Limb (tissue), 2 donors: ENCODE measurements at regions not wholly inside any gene's neighbourhood (a gene's known extent, or its start where the extent isn't known, plus 50 kb on each side); places are given as distances from the start of the nearest gene placed in this dataset.
"Not testable (repeated sequence)": the region's sequence is repeated elsewhere in the genome, so short reads cannot be mapped to it uniquely, and the experiment has no call there.

Source experiments
- DNase-seq, 2 donors: peaks; one replicate each; pipeline ENCODE4 v3.0.0-alpha.2; 2016; ENCODE audit errors: extremely low spot score in 2 of 2

DNA sequence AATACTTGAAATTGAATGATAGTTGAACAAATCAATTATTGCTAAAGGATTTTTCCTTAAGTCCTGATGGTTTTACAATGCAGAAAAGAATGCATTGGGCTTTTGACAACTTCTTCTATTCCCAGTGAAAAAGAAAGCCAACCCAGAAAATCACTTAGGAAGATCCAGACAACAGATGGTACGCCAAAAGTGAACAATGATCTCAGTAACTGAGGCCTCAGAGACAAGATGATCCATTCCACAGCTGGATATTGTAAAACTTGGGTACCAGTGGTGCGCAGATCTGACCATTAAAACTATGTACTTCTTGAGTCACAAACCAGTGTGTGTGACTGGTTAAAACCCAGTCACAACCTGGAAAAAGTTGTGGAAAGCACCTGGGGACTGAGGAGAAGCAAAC, 173.5 kb downstream of the ETAA1 start:
- DNase-seq = no peak

DNA sequence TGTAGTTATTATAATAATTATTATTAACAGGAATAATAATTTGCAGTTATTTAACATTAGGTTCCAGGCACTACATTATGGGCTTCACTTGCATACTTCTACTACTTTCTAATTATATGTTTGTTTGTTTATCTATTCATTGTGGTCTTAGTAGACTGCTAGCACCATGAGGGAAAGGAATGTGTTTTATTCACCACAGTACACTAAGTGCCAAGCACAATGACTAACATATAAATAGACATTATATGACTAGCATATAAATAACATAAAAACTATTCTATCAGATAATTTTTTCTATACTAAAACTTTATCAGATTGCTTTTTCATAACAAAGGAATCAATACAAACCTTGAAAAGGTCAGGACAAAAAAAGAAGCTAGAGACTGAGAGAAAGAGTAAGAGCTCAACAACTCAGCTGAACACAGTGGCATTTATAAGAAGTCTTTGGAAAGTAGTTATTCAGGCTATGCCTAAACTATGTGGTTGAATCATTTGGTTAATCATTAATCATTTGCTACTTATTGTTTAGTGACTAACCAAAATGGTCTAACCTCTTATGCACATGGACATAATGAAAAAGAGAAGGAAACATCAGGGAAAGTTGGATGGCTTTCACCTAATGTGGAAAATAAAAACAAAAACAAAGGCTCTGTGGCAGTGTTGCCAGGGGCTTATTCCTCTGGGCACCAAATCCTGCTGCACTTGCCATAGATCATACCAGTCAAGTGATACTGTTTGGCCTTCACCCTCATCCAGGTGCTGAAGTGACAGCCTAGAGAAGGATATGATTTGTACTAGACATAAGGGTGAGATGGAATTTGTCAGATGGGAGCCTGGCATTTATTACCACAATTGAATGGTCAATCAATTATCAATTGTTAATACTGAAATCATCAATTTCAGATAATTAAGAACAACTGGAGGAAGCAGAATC, 174.9 kb downstream of the ETAA1 start:
- DNase-seq = no peak

DNA sequence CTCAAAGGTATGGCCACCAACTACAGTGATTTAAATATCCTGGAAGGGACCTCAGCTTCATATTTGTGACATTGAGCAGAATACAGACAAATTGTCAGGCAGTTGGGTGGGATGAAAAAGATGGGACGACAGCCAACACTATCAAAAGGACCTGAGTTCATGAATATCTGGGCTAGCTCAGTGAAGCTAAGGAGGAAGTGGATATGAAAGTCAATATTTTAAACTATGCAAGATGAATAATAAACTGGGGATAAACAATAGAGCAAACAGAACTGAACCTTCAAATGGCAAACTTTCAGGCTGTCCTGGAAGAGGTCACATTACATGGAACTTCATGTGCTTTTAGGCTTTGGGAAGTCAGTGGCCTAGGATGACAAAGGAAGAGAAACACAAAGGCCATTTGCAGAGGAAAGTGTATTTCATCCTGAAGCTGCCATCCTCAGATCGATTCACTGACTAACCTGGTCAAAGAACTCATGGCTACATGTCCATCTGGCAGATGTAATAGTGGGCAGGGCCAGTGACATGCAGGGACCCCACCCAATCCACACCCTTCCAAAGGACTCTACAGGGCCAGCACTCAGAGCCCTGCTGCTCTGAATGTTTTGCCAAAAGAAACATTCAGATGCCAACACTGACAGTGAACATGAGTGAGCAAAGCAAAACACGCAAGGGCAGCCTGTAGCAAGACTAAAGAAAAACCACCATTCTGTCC, 175.7 kb downstream of the ETAA1 start:
- no peak for DNase-seq

DNA sequence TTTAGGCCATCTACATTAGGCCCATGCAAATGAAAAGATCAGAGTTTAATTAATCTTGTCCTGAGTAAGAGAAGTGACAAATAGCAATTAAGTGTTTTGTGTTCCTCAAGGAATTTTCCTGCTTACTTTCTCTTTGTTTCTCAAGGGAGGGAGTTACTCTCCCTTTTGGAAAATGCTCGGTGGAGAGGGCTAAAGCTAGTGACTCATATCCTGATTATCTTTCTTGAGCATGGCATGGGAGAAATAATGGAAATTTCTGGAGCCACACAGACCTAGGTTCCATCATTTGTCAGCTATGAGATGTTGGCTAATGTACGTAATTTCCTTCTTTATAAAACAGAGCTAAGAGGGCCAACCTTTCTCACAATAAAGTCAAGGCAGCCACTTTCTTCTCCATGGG, 177.1 kb downstream of the ETAA1 start:
- no peak for DNase-seq

DNA sequence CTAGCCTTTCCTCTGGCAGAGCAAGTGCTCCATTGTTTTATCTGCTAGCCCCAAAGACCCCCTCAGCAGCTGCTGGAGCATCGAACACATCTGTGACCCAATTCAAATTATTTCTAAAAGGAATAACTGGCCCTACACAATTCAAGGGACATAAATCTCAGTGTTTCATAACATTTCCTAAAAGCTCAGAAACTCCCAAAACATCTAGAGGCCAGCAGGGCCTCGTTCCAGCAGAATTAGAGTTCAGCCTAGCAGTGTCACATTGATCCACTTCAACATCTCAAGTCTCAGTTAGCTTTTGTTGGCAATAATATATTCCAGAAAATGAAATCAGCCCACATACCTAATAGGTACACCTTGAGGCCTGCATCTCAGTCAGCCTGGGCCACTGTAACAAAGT, 179.1 kb downstream of the ETAA1 start:
- no peak for DNase-seq

DNA sequence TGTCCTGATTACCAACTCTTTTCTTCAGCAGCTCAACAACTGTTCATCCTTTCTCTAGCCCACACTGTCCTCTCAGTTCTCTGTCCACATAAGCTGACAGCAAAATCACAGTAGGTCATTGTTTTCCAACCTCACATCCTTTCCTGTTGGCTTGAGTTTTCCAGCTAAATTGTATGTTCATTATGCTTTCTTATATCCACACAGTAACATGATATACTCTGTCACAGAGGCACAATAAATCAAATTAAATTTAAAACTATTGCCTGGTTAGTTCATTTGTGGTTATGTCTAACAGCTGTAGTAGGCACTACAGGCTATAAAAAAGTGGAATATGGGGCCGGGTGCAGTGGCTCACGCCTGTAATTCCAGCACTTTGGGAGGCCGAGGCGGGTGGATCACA, 179.9 kb downstream of the ETAA1 start:
- DNase-seq = no peak

DNA sequence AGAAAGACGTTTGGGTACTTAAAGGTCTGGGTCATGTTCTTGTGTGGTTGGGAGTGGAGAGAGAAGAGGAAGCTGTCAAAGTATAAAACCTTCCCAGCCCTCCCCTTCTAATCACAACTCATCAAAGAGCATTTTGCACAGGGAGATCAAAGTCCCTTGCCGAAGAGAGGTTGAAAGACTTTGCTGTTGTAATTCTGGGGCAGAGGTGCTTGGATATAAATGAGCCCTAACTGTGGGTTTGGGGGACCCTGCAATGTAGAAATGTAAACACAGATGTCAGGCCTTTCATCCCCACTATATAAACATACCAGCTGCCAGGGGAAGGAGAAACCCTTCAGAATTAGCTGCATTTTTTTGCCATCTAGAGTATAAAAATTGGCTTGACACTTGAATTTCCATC, 182.1 kb downstream of the ETAA1 start:
- DNase-seq = no peak

DNA sequence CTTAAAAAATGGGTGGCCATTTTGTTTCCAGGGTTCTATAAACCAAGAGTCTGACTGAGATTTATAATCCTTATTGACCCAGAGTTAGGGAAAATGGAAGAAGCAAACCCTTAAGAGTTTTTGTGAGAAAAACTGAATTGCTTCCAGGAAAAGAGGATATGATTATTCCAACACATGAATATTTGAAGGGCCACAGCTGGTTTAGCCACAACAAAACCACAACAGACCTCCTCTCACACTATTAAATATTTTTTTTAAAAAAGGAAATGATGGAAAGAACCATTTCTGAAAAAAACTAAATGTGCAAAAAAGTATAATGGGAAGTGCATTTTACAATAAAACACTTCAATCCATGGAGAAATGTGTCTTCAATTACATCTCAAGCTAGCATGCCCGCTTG, 182.7 kb downstream of the ETAA1 start:
- no peak for DNase-seq

DNA sequence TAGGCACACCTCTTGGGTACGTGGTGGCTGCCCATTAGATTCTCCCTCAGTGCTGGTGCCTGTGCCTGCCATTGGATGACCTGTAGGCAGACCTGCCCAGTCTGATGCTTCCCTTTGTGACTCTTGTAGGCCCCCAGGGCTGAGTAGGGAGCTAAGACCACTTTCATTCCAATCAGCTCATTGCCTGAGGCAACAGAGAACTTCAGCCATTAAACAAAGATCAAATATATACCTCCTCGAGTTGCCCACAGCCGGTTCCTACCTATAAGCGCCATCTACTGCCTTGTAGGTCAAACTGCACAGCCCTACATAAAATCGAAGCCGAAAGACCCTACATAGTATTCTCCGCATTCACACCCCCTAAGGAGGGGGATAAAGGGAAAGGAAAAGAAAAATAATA, 184.6 kb downstream of the ETAA1 start:
- DNase-seq = no peak

DNA sequence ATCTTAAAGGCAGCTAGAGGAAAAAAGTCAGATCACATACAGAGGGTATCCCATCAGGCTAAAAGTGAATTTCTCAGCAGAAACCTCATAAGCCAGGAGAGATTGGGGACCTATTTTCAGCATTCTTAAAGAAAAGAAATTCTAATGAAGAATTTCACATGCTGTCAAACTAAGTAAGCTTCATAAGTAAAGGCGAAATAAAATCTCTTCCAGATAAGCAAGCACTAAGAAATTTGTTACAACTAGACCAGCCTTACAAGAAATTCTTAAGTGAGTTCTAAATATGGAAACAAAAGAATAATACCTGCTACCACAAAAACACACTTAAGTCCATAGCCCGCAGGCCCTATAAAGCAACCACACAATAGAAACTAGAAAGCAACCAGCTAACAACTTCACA, 186.1 kb downstream of the ETAA1 start:
- DNase-seq = no peak

DNA sequence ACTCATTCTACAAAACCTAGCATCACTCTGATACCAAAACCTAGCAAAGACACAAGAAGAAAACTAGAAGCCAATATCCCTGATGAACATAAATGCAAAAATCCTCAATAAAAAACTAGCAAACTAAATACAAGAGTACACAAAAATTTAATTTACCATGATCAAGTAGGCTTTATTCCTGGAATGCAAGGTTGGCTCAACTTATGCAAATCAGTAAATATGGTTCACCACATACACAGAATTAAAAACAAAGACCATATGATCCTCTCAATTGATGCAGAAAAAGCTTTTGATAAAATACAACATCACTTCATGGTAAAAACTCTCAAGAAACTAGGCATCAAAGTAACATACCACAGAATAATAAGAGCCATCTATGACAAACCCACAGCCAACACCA, 188.3 kb downstream of the ETAA1 start:
- no peak for DNase-seq

DNA sequence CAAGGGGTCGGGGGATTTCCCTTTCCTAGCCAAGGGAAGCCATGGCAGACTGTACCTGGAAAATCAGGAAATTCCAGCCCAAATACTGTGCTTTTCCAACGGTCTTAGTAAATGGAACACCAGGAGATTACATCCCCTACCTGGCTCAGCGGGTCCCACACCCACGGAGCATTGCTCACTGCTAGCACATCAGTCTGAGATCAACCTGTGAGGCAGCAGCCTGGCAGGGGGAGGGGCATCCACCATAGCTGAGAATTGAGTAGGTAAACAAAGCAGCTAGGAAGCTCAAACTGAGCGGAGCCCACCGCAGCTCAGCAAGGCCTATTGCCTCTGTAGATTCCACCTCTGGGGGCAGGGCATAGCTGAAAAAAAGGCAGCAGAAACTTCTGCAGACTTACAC, 192.0 kb downstream of the ETAA1 start:
- DNase-seq = not testable (repeated sequence)

DNA sequence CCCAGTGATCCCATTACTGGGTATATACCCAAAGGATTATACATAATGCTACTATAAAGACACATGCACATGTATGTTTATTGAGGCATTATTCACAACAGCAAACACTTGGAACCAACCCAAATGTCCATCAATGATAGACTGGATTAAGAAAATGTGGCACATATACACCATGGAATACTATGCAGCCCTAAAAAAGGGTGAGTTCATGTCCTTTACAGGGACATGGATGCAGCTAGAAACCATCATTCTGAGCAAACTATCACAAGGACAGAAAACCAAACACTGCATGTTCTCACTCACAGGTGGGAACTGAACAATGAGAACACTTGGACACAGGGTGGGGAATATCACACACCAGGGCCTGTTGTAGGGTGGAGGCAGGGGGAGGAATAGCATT, 197.4 kb downstream of the ETAA1 start:
- not testable (repeated sequence) for DNase-seq

DNA sequence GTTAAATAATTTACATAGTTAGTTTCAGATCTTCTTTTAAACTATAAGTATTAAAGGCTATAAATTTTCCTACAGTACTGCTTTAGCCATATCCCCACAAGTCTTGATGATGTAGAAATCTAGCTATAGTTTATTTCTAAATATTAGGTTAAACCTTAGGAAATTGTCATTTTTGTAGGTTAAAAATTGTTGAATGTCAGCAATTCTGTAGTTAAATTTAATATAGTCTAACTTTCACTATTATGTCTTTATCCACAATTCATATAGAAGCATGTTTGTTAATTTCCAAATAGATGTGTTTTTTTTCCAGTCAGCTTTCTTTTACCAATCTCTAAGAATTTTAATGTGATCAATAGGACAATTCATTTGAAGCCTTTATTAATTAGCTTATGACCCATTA, 199.7 kb downstream of the ETAA1 start:
- DNase-seq = no peak

DNA sequence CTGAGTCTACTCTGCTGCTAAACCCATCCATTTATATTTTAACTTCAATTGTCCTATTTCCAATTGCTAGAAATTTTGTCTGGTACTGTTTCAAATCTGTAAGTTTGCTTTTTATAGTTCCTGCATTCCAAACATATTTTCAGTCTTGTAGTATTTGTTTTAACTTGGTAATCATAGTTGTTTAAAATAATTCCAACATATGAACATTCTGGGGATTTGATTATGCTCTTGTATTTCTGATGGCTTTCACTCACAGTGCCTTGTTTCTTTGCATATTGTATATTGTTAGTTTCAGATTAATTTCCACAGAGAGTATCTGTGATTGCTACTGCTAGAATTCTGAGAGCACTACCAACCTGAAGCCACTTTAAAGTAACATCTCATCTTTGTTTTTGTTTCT, 202.4 kb downstream of the ETAA1 start:
- DNase-seq = no peak

DNA sequence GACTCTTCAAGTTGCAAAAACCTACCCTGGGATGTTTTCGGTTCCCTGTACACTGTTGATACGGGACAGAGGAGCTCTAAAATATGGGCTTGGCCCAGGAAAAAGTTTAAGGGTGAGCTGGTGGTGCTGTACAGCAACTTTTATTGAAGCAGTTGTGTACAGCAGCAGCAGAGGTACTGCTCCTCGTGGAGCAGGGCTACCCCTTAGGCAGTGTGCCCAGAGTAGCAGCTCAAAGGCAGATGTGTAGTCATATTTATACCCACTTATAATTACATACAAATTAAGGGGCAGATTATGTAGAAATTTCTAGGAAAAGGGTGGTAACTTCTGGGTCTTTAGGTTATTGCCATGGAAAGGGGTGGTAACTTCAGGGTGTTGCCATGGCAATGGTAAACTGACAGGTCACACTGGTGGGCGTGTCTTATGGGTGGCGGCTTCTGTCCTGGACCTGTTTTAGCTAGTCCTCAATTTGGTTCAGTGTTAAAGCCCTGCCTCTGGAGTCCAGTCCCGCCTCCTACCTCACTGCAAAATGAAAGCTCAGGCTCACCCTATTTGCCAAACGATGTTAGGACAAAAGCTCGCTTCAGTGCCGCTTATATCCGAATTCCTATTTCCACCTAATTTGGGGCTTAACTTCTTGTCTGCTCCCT, 203.2 kb downstream of the ETAA1 start:
- DNase-seq = no peak

DNA sequence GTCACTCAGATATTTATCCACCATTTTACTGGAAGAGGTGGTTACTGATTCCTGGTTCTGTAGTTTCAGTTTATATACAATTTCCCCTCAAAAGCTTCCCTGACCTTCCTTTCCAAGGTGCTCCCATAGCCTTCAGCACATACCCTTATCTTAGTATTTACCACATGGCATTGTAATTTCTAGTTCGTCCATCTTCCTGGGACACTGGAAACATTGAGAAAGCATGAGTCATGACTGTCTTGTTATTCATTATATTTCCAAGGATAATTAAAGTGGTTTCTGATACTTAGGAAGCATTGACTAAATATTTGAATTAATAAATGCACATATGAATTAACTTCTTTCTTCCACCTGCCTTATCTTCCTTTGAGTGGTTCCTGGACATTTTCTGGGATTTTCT, 203.8 kb downstream of the ETAA1 start:
- DNase-seq = no peak

DNA sequence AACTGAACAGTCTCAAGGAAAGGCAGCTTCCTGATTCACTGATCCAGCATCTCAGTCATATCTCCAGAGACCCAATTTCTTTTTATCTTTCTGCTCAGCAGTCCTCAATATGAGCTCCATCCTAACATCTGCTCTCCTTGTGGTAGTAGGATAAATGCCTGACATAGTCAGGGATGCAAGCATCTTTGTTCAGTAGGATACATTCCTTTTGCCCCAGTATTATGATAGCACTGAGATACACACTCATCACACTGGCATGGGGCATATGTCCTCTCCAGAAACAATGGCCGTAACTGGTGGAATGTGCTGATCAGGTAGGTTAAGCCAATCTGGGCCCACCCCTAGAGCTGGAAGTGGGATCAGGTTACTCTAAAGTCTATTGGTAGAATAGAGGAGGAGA, 207.2 kb downstream of the ETAA1 start:
- DNase-seq = no peak

DNA sequence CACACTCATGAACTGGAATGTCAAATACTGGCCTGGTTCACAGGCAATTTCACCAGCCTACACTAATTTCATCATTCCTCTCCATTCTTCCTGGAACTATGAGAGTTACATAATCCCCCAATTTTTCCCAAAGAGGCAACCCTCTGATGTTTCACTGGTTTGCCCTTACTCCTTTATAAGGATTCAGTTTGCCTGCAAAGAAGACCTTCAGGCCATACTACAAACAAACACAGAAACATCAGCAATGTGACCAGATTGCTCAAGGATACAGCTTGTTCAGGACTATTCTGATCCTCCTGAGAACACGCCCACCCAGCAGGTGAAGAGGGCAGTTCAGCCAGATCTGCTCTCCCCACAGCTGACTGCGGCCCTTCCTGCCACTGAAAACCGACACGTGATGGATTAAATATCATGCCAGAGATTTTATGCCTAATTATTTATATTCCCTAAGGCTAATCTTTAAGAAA, 215.5 kb downstream of the ETAA1 start:
- DNase-seq = no peak

DNA sequence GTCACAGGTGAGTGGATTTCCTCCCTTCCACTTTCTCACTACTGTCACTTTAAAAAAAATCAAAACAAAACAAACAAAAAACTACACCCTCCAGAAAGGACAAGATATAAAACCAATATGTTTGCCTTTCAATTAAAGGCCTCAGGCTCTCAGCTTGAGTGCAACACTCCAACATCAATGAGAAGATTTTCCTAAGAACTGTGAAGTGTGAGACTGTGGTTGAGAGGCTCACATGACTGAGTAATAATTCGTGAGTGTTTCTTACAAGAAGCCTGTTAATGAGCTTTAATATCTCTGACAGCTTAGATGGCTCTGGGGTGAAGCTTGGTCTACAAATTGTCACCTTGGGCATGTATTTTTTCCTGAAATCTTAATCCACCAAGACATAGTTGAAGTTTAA, 216.1 kb downstream of the ETAA1 start:
- DNase-seq = no peak

DNA sequence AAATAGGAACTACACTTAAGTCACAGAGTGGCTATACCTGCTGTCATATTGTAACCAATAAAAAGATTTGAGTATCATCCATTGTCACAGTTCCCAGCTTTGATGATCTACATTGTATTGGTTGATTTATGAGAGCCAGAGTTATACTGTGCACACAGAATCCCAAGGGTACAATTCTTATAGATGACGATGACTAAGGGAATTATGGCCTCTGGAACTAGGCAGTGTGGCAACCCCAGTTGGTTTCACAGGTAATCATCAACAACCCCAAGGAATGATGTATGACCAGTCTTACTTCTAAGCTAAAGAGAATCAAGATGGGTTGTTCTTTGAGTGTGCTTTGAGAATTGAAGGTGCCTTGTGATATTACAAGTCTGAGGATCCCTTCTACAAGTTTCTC, 217.3 kb downstream of the ETAA1 start:
- no peak for DNase-seq

DNA sequence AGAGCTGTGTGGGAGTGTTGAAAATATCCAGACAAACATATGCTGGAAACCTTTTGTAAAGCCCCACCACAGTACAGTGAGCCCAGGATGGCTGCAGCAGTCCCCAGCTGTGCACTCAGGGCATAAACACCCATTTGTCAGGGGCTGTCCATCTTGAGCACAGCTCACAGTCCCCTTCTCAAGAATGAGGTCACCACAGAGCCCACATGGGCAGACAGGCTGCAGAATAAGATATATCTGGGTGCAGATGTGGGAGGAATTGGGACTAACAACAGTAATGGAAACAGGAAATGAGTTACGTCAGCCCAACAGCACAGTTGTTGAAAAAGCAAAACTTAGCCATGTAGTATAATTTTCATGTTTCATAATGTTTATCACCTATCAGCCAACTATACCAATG, 219.6 kb downstream of the ETAA1 start:
- peak; percentile 23 to 33 for DNase-seq
